GM08714 (cell line): ENCODE measurements at regions not wholly inside any gene's neighbourhood (a gene's known extent, or its start where the extent isn't known, plus 50 kb on each side); places are given as distances from the start of the nearest gene placed in this dataset.

ENCODE experiments used
- H3K4me3 ChIP-seq: fragments of 200-500 bp; sonication (Bioruptor generic); 2 replicates; pipeline ENCODE4 v1.5.1; 2014; ENCODE audit warnings: mild to moderate bottlenecking, low read length, inconsistent platforms
- ZNF274 ChIP-seq: IDR thresholded peaks from 2 replicates; pipeline ENCODE4 v1.6.1; 2012; ENCODE audit warnings: mild to moderate bottlenecking, low read depth, low read length

GRCh38 chr7:142371586-142372377, 113.9 kb upstream of the PRSS58 start:
- no peak for TF ChIP-seq ZNF274

GRCh38 chr7:142365410-142365842, 107.6 kb upstream of the PRSS58 start:
- TF ChIP-seq ZNF274: no peak
- H3K4me3 ChIP-seq: no peak overlapping the region

More at GRCh38 chr7:142371586-142372377, 113.9 kb upstream of the PRSS58 start:
- H3K4me3 ChIP-seq: no peak overlapping the region

- TF ChIP-seq ZNF274: no peak
- no peak overlapping the region for H3K4me3 ChIP-seq
Measured at GRCh38 chr7:142364551-142364950, 106.7 kb upstream of the PRSS58 start.

GRCh38 chr7:142362349-142362748, 104.5 kb upstream of the PRSS58 start:
- no peak for TF ChIP-seq ZNF274
- no peak overlapping the region for H3K4me3 ChIP-seq

GRCh38 chr7:142359694-142360279, 101.9 kb upstream of the PRSS58 start:
- no peak for TF ChIP-seq ZNF274
- no peak overlapping the region for H3K4me3 ChIP-seq

- TF ChIP-seq ZNF274: no peak
- H3K4me3 ChIP-seq: no peak overlapping the region
Measured at GRCh38 chr7:142357953-142358520, 100.2 kb upstream of the PRSS58 start.

- no peak for TF ChIP-seq ZNF274
- no peak overlapping the region for H3K4me3 ChIP-seq
Measured at GRCh38 chr7:142356166-142356565, 98.3 kb upstream of the PRSS58 start.

- no peak for TF ChIP-seq ZNF274
- H3K4me3 ChIP-seq: no peak overlapping the region
Measured at GRCh38 chr7:142355328-142355727, 97.5 kb upstream of the PRSS58 start.

GRCh38 chr7:142353147-142354060, 95.5 kb upstream of the PRSS58 start:
- TF ChIP-seq ZNF274: no peak
- H3K4me3 ChIP-seq: no peak overlapping the region

GRCh38 chr7:142352543-142352942, 94.7 kb upstream of the PRSS58 start:
- no peak overlapping the region for H3K4me3 ChIP-seq
- no peak for TF ChIP-seq ZNF274

- H3K4me3 ChIP-seq: no peak overlapping the region
- TF ChIP-seq ZNF274: no peak
Measured at GRCh38 chr7:142351145-142351544, 93.3 kb upstream of the PRSS58 start.

GRCh38 chr7:142349670-142350405, 92.0 kb upstream of the PRSS58 start:
- TF ChIP-seq ZNF274: no peak
- H3K4me3 ChIP-seq: no peak overlapping the region

GRCh38 chr7:142348921-142349405, 91.1 kb upstream of the PRSS58 start:
- TF ChIP-seq ZNF274: no peak
- no peak overlapping the region for H3K4me3 ChIP-seq
